ENCODE measurements at regions not wholly inside any gene's neighbourhood (a gene's known extent, or its start where the extent isn't known, plus 50 kb on each side); places are given as distances from the start of the nearest gene placed in this dataset.

DNA sequence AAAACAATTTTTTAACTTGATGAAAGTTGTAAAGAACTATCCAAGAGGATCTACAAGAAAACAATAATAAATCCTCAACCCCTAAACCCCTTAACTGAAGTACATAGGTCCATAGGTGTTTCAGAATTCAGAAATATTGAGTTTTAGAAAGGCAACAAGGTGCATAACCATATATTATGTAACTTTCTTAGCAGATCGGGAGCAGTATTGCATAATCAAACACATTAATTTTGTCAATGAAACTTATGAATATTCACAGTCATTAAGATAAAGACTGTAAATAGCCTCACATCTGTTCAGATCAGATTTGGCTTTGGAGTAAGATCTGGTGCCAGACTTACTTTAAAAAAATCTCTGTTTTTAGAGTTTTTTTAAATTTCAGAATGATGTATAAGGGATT is 647.1 kb upstream of the FLRT2 start (continued):
- TF ChIP-seq, protein P1, sequence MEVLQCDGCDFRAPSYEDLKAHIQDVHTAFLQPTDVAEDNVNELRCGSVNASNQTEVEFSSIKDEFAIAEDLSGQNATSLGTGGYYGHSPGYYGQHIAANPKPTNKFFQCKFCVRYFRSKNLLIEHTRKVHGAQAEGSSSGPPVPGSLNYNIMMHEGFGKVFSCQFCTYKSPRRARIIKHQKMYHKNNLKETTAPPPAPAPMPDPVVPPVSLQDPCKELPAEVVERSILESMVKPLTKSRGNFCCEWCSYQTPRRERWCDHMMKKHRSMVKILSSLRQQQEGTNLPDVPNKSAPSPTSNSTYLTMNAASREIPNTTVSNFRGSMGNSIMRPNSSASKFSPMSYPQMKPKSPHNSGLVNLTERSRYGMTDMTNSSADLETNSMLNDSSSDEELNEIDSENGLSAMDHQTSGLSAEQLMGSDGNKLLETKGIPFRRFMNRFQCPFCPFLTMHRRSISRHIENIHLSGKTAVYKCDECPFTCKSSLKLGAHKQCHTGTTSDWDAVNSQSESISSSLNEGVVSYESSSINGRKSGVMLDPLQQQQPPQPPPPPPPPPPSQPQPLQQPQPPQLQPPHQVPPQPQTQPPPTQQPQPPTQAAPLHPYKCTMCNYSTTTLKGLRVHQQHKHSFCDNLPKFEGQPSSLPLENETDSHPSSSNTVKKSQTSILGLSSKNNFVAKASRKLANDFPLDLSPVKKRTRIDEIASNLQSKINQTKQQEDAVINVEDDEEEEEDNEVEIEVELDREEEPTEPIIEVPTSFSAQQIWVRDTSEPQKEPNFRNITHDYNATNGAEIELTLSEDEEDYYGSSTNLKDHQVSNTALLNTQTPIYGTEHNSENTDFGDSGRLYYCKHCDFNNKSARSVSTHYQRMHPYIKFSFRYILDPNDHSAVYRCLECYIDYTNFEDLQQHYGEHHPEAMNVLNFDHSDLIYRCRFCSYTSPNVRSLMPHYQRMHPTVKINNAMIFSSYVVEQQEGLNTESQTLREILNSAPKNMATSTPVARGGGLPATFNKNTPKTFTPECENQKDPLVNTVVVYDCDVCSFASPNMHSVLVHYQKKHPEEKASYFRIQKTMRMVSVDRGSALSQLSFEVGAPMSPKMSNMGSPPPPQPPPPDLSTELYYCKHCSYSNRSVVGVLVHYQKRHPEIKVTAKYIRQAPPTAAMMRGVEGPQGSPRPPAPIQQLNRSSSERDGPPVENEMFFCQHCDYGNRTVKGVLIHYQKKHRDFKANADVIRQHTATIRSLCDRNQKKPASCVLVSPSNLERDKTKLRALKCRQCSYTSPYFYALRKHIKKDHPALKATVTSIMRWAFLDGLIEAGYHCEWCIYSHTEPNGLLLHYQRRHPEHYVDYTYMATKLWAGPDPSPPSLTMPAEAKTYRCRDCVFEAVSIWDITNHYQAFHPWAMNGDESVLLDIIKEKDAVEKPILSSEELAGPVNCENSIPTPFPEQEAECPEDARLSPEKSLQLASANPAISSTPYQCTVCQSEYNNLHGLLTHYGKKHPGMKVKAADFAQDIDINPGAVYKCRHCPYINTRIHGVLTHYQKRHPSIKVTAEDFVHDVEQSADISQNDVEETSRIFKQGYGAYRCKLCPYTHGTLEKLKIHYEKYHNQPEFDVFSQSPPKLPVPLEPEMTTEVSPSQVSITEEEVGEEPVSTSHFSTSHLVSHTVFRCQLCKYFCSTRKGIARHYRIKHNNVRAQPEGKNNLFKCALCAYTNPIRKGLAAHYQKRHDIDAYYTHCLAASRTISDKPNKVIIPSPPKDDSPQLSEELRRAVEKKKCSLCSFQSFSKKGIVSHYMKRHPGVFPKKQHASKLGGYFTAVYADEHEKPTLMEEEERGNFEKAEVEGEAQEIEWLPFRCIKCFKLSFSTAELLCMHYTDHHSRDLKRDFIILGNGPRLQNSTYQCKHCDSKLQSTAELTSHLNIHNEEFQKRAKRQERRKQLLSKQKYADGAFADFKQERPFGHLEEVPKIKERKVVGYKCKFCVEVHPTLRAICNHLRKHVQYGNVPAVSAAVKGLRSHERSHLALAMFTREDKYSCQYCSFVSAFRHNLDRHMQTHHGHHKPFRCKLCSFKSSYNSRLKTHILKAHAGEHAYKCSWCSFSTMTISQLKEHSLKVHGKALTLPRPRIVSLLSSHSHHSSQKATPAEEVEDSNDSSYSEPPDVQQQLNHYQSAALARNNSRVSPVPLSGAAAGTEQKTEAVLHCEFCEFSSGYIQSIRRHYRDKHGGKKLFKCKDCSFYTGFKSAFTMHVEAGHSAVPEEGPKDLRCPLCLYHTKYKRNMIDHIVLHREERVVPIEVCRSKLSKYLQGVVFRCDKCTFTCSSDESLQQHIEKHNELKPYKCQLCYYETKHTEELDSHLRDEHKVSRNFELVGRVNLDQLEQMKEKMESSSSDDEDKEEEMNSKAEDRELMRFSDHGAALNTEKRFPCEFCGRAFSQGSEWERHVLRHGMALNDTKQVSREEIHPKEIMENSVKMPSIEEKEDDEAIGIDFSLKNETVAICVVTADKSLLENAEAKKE (CRISPR knock-in tag; IDR thresholded peaks at IDR 0.05): no peak
- TF ChIP-seq, protein P2, sequence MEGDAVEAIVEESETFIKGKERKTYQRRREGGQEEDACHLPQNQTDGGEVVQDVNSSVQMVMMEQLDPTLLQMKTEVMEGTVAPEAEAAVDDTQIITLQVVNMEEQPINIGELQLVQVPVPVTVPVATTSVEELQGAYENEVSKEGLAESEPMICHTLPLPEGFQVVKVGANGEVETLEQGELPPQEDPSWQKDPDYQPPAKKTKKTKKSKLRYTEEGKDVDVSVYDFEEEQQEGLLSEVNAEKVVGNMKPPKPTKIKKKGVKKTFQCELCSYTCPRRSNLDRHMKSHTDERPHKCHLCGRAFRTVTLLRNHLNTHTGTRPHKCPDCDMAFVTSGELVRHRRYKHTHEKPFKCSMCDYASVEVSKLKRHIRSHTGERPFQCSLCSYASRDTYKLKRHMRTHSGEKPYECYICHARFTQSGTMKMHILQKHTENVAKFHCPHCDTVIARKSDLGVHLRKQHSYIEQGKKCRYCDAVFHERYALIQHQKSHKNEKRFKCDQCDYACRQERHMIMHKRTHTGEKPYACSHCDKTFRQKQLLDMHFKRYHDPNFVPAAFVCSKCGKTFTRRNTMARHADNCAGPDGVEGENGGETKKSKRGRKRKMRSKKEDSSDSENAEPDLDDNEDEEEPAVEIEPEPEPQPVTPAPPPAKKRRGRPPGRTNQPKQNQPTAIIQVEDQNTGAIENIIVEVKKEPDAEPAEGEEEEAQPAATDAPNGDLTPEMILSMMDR (conservative IDR thresholded peaks at IDR 0.05; ENCODE audit: low read depth in 2 of 2): no peak
- TF ChIP-seq EZH2 (IDR thresholded peaks at IDR 0.05; ENCODE audit: low read depth, unreplicated experiment): no peak

DNA sequence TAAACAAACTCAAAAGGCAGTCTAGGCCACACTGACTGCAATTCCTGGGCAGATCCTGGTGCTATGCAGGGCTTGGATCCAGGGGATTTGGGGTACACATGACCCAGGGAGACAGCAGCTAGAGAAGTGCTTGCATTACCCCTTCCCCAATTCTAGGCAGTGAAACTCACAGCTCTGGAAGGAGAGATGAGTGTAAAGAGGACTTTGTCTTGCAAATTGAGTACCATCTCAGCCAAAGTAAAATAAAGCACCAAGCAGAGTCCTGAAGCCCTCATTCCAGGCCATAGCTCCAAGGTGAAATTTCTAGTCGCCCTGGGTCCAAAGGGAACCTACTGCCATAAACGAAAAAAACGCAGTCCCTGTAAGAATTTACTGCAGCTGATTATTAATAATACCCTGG is 644.9 kb upstream of the FLRT2 start:
- Histone ChIP-seq H3F3A (replicated peaks; ENCODE audit: low read depth) (no peaks in the 10 kb centered on the region), H3K9me2 (ENCODE audit: insufficient read depth) (no peaks in the 10 kb centered on the region), H3K27ac (ENCODE audit: low read depth) (no peak overlapping the region), H3K79me2 (replicated peaks; ENCODE audit: insufficient read depth) (no peaks in the 10 kb centered on the region), H4K20me1 (replicated peaks; ENCODE audit: insufficient read depth) (no peaks in the 10 kb centered on the region), H2AFZ (peak overlapping the region; percentile 73; the same call in 1 of the 2 replicates), H3K27me3 (ENCODE audit: insufficient read depth) (no peaks in the 10 kb centered on the region), H3K4me2 (no peak overlapping the region), H3K4me3 (no peak overlapping the region), H3K4me1 (ENCODE audit: insufficient read depth) (peaks cover 7% of the 10 kb centered on the region; the same call in 1 of the 2 replicates), H3K36me3 (ENCODE audit: insufficient read depth) (no peaks in the 10 kb centered on the region)
- ATAC-seq (peak; percentile 80), DNase-seq (ENCODE audit: low spot score) (peak; percentile 8)
- H3K9me3 Mint-ChIP-seq: peaks cover 2% of the 10 kb centered on the region; the same call in 2 of the 3 replicates
- H3K36me3 Mint-ChIP-seq (ENCODE audit: low read depth): no peaks in the 10 kb centered on the region
- peaks cover 1% of the 10 kb centered on the region for H3K27me3 Mint-ChIP-seq (ENCODE audit: insufficient read depth, low read depth, poor library complexity)
- TF ChIP-seq, protein P1 (CRISPR knock-in tag; IDR thresholded peaks at IDR 0.05): peak; percentile 60; the same call in 1 of the 2 replicates
- TF ChIP-seq STAT1 (IDR thresholded peaks at IDR 0.05; ENCODE audit: unreplicated experiment): no peak
- no peak overlapping the region for H3K4me3 Mint-ChIP-seq
- H3K27ac Mint-ChIP-seq: no peak overlapping the region
- peaks cover 3% of the 10 kb centered on the region for H3K4me1 Mint-ChIP-seq

Measured in GM23338 (cell line).